GM18505 (cell line): ENCODE measurements at regions not wholly inside any gene's neighbourhood (a gene's known extent, or its start where the extent isn't known, plus 50 kb on each side); places are given as distances from the start of the nearest gene placed in this dataset.

Source experiments
- ATAC-seq: cut with Tn5 transposase; IDR thresholded peaks from one replicate; pipeline ENCODE4 v1.9.1; 2021; ENCODE audit not compliant: unreplicated experiment
- POLR2A ChIP-seq: IDR thresholded peaks from 4 replicates; pipeline ENCODE4 v1.6.1; 2011; ENCODE audit warnings: borderline replicate concordance; ENCODE audit not compliant: insufficient read depth, insufficient read length; ENCODE audit errors: extremely low read depth

DNA sequence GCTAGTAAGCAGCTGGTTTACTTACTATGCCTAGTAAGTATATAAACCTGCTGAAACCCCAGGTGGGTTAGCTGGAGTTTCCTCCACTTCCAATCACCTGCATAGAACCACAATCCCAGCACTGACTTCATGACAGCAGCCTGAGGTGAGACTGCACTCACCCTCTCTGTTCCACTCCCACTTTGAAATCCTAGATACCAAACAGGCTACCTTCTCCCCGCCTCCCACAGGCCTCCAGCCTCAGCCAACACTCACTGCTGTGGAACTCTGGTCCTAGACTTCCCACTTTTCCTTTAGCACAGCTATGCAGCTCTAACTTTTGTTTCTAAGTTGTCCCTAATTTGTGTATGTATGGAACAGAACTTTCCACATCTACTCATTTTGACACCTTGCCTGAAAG is 149.7 kb upstream of the ARID1B start:
- TF ChIP-seq POLR2A, result no peak
- ATAC-seq, result no peak

DNA sequence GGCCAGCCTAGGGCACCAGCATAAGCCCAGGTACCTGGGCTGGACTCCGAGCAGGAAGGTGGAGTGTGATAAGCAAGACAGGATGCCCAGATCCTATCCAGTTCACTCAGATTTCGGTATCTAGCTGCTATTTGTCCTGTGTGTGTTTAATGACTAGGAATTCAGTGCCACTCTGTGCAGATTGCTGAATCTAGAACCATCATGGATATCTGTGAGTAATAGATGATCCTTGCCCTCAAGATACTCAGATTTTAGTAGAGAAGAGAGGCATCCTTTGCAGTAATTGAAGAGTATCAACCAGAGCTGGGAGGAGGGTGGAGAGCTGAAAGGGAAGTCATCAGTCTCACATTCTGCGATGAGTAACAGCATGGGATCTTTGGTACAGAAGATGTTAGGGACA is 155.0 kb upstream of the ARID1B start:
- TF ChIP-seq POLR2A, result no peak
- no peak for ATAC-seq

DNA sequence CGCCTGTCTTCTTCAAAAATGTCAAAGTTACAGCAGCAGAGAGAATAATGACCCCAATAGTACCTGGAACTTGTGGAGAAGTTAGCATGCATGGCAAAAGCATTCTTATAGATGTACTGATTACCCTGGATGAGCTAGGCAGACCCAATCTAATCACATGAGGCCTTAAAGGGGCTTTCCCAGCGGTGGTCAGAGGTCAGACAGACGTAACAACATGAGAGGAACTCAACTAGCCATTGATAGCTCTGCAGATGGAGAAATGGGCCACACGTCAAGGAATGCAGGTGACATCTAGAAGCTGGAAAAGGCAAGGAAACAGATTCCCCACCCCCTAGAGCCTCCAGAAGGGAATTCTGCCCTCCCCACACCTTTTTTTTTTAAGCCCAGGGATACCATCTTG is 156.8 kb upstream of the ARID1B start:
- TF ChIP-seq POLR2A, result no peak

DNA sequence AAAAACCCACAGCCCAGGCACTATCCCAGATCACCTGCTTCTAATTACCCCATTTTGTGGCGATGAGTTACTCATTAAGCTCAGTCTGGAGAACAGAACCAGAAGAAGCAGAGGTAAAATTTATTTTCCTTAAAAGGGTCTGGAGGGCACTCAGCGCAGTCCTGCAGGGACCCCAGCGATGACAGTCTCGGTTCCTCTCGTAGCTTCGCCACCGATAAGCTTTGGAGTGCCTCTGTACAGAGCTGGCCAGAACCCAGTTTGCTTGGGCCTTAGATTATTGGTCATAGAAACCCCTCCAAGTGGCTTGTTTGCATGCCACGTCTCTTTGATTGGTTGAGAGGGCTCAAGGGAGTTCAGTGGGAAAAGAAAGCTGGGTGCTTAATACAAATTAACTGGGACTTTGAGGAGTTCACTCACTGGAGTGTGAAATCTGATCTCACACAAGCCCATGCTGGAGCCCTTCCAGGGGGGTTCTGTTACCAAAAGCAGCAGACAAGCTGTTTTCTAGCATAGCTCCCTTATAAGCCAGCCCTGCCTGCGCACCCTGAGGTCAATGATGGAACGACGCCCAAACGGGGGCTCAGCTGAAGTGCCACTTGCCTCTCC is 158.5 kb upstream of the ARID1B start:
- TF ChIP-seq POLR2A, result no peak

More for the DNA sequence above, 156.8 kb upstream of the ARID1B start:
- ATAC-seq, result no peak

DNA sequence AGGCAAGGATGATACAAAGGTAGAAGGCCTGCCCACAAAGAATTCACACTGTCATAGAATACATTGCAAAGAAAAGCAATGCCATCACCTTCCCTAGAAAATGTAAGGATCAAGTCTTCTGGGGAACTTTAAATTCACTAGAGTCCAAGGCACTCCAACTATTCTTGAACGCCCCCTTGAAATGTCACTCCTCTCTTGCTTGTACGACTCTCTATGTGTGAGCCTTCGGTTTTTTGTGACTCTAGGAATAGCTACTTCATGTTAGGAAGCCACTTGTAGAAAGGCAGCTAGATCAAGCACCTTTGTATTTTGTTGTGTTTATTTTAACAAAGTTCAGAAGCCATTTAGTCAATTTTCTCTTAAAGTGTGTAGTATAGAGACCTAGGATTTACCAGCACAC is 159.2 kb upstream of the ARID1B start:
- no peak for ATAC-seq

More for the DNA sequence above, 158.5 kb upstream of the ARID1B start:
- no peak for ATAC-seq

DNA sequence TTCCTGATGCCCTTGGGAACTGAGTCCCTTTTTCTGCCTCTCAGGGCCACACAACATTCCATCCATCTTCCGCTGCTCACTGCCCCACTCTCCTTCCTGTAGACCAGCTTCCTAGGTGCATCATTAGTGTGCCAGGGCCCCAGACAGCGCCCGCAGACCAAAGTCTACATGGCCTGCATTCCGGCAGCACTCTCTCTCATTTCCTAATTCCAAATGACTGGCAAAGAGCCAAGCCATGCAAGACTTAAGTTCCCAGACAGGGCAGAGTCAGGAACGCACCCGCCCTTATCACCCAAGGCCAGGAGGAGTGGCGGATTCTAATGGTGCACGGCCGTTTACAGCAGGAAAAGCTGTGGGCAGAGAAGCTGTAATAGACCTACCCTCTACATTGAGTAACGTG is 159.8 kb upstream of the ARID1B start:
- no peak for TF ChIP-seq POLR2A
- no peak for ATAC-seq

More for the DNA sequence above, 159.2 kb upstream of the ARID1B start:
- no peak for TF ChIP-seq POLR2A

DNA sequence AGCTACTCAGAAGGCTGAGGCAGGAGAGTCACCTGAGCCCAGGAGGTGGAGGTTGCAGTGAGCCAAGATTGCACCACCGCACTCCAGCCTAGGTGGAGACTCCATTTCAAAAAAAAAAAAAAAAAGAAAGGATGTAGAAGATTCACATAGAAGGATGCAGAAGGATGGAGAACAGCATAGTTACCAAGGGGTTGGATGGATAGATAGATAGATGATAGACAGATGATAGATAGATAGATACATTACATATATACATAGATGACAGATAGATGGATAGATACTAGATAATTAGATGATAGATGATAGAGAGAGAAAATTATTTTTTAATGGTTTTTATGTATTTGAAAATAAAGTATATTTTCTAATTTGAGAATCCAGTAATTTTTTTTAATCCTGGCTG is 160.7 kb upstream of the ARID1B start:
- no peak for TF ChIP-seq POLR2A
- no peak for ATAC-seq

DNA sequence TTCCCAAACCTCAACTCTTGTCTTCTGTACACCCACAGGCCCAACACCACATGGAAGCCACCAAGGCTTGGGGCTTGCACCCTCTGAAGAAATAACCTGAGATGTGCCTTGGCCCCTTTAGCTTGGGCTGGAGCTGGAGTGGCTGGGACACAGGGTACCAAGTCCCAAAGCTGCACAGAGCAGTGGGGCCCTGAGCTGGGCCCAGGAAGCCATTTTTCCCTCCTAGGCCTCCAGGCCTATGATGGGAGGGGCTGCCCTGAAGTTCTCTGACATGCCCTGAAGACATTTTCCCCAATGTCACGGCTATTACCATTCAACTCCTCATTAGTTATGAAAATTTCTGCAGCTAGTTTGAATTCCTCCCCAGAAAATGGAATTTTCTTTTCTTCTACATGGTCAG is 163.2 kb upstream of the ARID1B start:
- TF ChIP-seq POLR2A, result no peak
- ATAC-seq, result no peak

DNA sequence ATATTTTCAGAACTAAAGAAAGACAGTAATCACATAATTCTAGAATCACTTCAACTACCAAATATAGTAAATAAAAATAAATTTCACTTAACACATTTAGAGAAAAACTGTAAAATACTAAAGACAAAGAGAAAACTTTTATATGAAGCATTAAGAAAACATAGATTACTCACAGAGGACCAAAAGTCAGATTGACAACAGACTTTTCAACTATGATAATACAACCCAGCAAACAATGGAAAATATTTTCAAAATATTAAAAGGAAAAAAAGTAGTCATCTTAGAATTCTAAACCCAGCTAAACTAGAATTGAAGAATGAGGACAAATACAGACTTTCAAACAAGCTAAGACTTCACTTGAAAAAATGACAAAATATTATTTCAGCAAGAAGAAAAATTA is 164.8 kb upstream of the ARID1B start:
- ATAC-seq, result no peak
- TF ChIP-seq POLR2A, result no peak

DNA sequence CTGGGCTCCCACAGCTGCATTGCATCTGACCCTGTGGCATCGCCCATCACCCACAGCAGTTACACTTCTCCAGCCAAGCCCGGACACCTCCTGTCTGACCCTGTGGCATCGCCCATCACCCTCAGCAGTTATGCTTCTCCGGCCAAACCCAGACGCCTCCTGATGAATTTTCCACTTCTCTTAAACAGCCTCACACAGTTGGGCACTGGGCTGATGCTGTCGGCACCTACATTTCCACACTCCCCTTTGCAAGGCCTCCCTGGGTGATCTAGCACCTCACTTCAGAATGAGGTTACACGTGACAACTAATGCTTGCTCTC is 175.2 kb upstream of the ARID1B start:
- TF ChIP-seq POLR2A, result no peak
- no peak for ATAC-seq

DNA sequence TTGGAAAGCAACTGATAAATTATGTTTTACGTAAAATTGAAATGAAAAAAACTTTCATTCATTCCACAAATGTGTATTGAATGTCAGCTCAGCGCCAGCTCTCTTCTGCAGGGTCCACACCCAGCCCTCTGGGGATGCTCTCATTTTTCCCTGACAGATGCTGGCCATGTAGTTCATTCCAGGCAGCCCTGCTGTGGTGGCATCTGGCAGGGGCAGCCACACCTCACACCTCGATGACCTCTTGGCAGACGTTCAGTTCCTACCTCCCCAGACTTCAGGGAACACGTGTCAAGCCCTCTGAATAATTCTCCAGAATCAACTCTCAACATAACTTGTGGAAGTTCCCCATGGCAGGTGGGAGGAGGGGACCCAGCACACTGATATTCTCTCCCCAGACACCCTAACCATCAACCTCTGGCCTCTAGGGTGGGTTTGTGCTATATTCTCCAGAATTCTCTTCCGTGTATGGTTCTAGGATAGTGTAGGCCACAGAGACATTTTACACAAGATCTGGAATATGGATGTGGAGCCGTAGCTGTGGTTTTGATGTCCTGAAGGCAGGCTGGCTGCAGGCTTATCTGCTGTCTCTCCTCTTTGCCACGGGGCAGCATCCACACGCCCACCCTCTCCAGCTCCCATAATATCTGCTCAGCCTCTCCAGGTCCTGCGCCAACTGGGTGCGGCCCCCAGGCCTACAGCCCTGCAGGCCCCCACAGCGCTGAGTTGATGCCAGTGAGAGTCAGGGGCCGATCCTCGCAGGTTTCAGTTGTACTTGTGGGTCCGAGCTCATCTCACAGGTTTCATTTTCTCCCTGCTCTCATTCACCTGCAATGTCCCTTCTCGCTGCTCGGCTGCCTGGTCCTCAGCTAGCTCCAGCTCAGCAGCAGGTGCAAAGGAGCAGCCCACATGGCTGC is 175.8 kb upstream of the ARID1B start:
- TF ChIP-seq POLR2A, result no peak
- ATAC-seq, result no peak

DNA sequence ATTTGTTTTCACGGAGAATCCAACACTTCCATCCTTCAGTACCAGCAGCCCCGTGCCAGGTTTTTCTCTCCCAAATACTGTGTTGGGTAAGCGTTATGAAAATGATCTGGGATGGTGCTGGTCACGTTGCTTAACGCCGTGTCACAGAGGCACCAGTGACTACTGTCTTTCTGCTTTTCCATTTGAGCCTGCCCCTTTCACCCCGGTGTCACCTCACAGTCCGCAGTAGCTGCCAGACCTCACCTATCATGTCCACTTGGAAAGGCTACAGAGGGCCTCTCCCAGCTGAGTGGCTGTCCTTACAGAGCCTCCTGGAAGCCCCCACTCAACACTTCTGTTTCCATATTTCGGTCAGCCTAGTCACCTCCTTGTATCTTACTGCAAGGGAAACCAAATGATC is 176.5 kb upstream of the ARID1B start:
- no peak for ATAC-seq

DNA sequence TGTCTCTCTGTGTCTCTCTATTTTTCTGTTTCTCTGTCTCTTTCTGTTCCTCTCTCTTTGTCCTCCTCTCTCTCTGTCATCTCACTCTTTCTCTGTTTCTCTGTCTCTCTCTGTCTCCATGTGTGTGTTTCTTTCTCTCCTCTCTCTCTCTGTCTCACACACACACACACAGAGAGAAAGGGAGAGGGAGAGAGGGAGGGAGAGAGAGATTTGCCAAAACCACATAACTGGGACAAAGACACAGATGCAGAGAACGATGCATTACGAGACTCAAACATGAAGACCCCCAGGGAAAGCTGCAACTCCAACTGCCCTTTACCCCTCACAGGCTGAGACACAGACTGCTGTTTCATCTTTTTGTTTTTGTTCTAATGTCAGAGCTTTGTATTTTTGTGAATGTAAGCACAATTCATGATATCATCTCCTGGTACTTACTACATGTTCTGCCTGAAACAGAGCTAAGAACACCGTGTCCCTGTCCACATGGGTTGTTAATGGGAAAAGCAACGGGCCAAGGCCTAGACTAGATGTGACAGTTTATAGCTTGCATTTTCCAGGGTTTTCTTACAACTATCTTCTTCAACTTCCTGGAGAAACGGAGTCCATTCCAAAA is 177.1 kb upstream of the ARID1B start:
- no peak for TF ChIP-seq POLR2A
- no peak for ATAC-seq

More for the DNA sequence above, 176.5 kb upstream of the ARID1B start:
- TF ChIP-seq POLR2A, result no peak

DNA sequence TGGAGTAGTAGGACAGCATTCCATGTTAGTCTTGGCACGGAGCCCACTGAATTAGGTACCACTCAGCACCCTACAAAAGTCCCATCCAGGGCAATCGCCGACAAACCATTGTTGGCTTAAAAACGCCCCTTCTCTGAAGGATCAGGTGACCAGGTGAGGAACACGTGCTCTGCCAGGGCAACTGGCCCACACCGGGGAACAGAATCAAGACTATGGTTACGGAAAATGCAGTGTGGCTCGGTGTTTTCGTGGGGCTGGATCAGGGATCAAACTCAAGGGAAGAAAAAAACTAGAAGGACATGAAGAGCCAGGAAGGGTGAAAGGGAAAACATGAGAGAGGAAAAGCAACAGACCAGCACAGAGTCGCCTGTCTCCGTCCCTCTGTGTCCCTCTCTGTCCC is 177.8 kb upstream of the ARID1B start:
- TF ChIP-seq POLR2A, result no peak
- no peak for ATAC-seq
